AG04449 (cell line): ENCODE measurements at regions not wholly inside any gene's neighbourhood (a gene's known extent, or its start where the extent isn't known, plus 50 kb on each side); places are given as distances from the start of the nearest gene placed in this dataset.

Source experiments
- CTCF ChIA-PET: fragments of 350-600 bp; formaldehyde crosslinking; extraction: SDS; loops from one replicate; lab custom pipeline; 2021; ENCODE audit warnings: antibody characterized with exemption; lab: Yijun Ruan, JAX
- POLR2A ChIA-PET: fragments of 400-600, 350-600 bp; formaldehyde crosslinking; extraction: SDS; loops from one replicate; lab custom pipeline; 2020; ENCODE audit warnings: antibody characterized with exemption, inconsistent platforms; lab: Yijun Ruan, JAX
- DNase-seq: peaks from one replicate; pipeline ENCODE4 v3.0.0-alpha.2; 2010; ENCODE audit warnings: low read depth, low spot score
- H3K4me3 ChIP-seq: 2 replicates; pipeline ENCODE4 v1.5.1; 2011; ENCODE audit warnings: low read depth, mild to moderate bottlenecking, control low read depth, low read length
- TF ChIP-seq, protein P1 (sequence below): IDR thresholded peaks from one replicate; pipeline ENCODE4 v1.5.1; 2011; ENCODE audit warnings: mild to moderate bottlenecking, moderate library complexity, low read length, control low read depth, inconsistent platforms; ENCODE audit not compliant: insufficient read depth; ENCODE audit errors: missing control alignments

DNA sequence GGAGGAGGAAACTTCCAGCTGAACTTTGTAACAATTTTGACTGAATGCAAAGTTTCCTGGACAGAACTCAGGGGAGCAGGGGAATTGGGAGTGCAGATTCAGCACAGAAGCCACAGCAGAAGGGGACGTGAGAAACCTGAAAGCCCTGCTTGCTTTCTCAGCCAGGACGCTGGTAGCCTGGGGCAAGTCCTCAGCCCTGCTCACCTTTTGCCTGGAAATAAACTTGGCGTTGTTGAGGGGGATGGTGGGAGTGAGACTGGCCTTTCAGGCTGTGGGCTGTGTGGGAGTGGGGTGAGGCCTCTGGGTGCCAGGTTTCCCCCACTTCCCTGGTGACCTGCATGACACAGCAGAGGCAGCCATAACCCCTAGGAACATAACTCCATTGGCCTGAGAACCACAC, 238.1 kb upstream of the HS3ST5 start:
- TF ChIP-seq, protein P1, sequence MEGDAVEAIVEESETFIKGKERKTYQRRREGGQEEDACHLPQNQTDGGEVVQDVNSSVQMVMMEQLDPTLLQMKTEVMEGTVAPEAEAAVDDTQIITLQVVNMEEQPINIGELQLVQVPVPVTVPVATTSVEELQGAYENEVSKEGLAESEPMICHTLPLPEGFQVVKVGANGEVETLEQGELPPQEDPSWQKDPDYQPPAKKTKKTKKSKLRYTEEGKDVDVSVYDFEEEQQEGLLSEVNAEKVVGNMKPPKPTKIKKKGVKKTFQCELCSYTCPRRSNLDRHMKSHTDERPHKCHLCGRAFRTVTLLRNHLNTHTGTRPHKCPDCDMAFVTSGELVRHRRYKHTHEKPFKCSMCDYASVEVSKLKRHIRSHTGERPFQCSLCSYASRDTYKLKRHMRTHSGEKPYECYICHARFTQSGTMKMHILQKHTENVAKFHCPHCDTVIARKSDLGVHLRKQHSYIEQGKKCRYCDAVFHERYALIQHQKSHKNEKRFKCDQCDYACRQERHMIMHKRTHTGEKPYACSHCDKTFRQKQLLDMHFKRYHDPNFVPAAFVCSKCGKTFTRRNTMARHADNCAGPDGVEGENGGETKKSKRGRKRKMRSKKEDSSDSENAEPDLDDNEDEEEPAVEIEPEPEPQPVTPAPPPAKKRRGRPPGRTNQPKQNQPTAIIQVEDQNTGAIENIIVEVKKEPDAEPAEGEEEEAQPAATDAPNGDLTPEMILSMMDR, result no peak
- DNase-seq, result no peak
- POLR2A ChIA-PET, result interaction anchor here (0.6 kb wide), 1 partner anchor 22 kb away, joined by 3 read pairs; no protein-coding TSS in a partner anchor
- CTCF ChIA-PET, result no interaction called here
- H3K4me3 ChIP-seq, result no peak overlapping the region

DNA sequence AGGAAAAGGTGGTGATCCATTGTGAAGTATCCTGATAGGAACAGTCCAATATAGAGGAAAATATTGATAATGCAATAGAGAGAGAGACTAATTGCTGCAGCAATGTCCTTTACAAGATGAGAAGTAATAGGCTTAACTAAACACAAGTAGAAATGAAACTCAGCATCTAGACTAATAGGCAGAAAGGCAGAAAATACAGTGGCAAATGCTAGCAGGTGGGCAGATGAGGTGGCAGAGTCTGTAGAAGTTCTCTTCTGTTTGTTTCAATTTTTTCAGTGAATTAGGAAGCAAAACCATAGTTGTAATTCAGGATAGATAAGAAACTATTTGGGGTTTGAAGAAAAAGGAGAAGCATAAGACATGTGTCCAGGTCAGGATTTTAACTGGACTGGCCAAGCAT, 236.7 kb upstream of the HS3ST5 start:
- H3K4me3 ChIP-seq, result no peak overlapping the region
- ChIA-PET CTCF (no interaction called here), POLR2A (no interaction called here)
- TF ChIP-seq, protein P1, result no peak
- no peak for DNase-seq

DNA sequence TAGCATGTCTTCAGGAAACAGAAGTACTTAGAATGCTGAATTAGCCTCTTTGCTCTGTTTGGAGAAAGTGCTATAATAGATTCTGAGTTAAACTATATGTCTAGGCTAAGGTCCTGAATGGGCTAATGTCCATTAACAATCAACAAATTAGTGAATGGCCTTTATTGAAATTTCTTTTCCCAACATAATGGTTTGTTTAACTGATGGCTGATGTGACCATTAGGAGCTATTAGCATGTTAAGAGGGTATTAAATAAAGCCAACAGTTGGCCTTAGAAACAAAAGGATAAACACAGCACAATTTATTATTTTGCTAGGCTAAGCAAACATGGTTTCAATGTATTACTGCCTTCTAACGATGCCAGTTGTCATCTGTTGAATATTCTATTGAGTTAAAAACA, 234.3 kb upstream of the HS3ST5 start:
- no peak overlapping the region for H3K4me3 ChIP-seq
- ChIA-PET POLR2A (no interaction called here), CTCF (no interaction called here)
- no peak for DNase-seq
- TF ChIP-seq, protein P1, result no peak

DNA sequence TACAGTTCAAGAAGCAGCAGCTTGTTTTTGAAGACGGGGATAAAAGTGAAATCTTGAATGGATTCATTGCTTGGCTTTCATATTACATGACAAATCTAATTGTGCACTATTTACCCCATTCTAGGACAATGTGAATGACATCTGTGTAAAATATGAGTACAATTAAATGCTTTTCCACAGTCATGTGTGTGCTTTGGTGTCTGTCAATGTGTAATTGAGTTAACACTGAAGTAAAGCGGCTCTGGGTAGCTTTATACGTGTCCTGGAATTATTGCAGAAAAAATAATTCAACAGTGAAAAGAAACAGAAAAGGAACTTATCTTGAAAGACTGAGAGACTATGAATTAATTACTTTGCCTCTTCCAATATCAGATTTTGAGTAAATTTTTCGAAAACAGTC, 233.5 kb upstream of the HS3ST5 start:
- DNase-seq, result no peak
- ChIA-PET CTCF (no interaction called here), POLR2A (no interaction called here)
- H3K4me3 ChIP-seq, result no peak overlapping the region
- TF ChIP-seq, protein P1, result no peak

DNA sequence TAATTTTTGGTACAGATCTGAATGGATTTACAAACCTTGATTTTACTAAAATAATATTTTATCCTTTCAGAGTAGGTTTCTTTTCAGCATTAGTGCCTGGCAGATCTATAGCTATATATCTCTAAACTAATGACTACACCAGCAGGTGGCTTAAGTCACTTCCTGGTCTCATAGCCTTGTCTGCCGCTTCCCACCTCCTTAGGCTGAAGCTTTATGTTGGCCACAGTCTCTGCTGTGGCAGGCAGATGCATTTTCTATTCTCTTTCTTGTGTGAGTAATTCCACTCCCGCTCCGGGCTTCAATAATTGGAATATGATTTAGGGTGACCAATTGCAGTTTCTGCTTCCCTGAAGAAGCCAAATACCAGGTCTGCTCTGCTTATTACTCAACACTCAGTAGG, 226.8 kb upstream of the HS3ST5 start:
- no peak for DNase-seq
- TF ChIP-seq, protein P1, result no peak
- ChIA-PET POLR2A (no interaction called here), CTCF (no interaction called here)
- no peak overlapping the region for H3K4me3 ChIP-seq

DNA sequence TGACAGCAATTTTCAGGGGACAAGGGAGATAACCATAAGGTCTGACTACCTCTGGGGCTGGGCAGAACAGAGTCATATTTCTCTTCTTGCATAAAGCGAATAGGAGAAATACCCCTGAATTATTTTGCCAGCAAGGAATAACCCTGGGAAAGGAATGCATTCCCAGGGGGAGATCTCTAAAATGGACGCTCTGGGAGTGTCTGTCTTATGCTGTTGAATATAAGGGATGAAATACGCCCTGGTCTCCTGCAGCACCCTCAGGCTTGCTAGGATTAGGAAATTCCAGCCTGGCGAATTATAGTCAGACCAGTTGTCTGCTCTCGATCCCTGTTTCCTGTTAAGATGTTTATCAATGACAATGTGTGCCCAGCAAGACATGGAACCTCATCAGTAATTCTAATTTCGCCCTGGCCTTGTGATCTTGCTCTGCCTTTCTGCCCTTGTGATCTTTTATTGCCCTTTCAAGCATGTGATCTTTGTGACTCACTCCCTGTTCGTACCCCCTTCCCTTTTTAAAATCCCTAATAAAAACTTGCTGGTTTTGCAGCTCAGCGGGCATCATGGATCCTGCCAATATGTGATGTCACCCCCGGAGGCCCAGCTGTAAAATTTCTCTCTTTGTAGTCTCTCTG, 221.6 kb upstream of the HS3ST5 start:
- POLR2A ChIA-PET, result no interaction called here
- CTCF ChIA-PET, result no interaction called here
- no peak for DNase-seq
- TF ChIP-seq, protein P1, result no peak
- no peak overlapping the region for H3K4me3 ChIP-seq
